Uterus (tissue), 3 donors: ENCODE measurements at regions not wholly inside any gene's neighbourhood (a gene's known extent, or its start where the extent isn't known, plus 50 kb on each side); places are given as distances from the start of the nearest gene placed in this dataset.

Source experiments
- DNase-seq, 2 donors: peaks; one replicate each; pipeline ENCODE4 v3.0.0-alpha.2; 2019 to 2020
- H3K27ac ChIP-seq, 2 donors: fragments of 200-600 bp; sonication (generic); 1 replicate in 1 of 2; 2 replicates in 1 of 2; pipeline ENCODE4 v1.5.1; 2016 to 2018
- H3K27me3 ChIP-seq, 2 donors: fragments of 200-600 bp; sonication (generic); one replicate each; pipeline ENCODE4 v1.5.1; 2018 to 2019; ENCODE audit warnings: control low read depth in 1 of 2
- H3K36me3 ChIP-seq, 2 donors: fragments of 200-600 bp; sonication (generic); one replicate each; pipeline ENCODE4 v1.5.1; 2019; ENCODE audit warnings: control low read depth in 1 of 2
- H3K4me1 ChIP-seq, 2 donors: fragments of 200-600 bp; sonication (generic); one replicate each; pipeline ENCODE4 v1.5.1; 2018 to 2019; ENCODE audit warnings: control low read depth in 1 of 2
- H3K4me3 ChIP-seq, 2 donors: fragments of 200-600 bp; sonication (generic); 1 replicate in 1 of 2; 2 replicates in 1 of 2; pipeline ENCODE4 v1.5.1; 2018 to 2019; ENCODE audit warnings: mild to moderate bottlenecking in 1 of 2
- H3K9me3 ChIP-seq, 2 donors: fragments of 200-600 bp; sonication (generic); one replicate each; pipeline ENCODE4 v1.5.1; 2019; ENCODE audit warnings: control low read depth in 1 of 2
- CTCF ChIP-seq, 4 experiments: fragments of 200-600 bp in 2 of 4; fragments of 450-650 bp in 2 of 4; sonication (generic) in 2 of 4; IDR thresholded peaks; one replicate each; pipeline ENCODE4 v1.5.1; 2016 to 2019; ENCODE audit warnings: antibody characterized with exemption in 4 of 4, mild to moderate bottlenecking in 2 of 4, moderate library complexity in 1 of 4
- POLR2A ChIP-seq, 2 donors: fragments of 450-650 bp; IDR thresholded peaks; one replicate each; pipeline ENCODE4 v1.6.1; 2016; ENCODE audit warnings: antibody characterized with exemption in 2 of 2, mild to moderate bottlenecking in 1 of 2, moderate library complexity in 1 of 2
- intact Hi-C: fragments of 100-400 bp; cut with DNase I; formaldehyde crosslinking; loops from one replicate; pipeline ENCODE4 v1.15.1; 2023; ENCODE audit warnings: low total_unique reads
- donor health status: DM: yes; HTN: yes; CAD: no.

DNA sequence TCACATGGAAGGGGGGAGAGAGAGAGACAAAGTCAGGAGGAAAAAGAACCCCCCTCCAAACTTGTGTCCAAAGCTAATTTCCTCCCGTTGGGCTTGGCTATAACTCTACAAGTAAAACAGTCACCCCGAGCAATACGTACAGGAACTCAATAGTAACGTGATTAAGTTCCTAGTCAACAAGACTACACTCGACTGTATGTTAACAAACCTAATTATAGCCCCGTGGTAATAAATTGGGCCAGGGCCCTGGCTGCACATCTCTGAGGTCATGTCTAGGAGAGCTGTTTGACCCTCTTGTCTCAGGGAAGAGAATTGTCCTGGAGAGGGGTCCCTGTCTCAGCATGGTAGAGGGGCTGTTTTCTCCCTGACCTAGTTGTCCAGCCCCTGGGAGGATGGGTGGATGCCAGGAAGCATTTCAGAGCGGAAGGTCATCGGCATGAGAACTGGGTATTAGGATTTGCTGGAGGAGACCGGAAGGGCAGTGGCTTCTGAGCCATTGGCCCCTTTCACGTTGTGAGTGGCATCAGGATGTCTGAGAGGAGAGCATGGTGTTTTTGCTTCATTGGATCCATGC, 60.2 kb upstream of the COMTD1 start:
- intact Hi-C loops, result no loop called here

DNA sequence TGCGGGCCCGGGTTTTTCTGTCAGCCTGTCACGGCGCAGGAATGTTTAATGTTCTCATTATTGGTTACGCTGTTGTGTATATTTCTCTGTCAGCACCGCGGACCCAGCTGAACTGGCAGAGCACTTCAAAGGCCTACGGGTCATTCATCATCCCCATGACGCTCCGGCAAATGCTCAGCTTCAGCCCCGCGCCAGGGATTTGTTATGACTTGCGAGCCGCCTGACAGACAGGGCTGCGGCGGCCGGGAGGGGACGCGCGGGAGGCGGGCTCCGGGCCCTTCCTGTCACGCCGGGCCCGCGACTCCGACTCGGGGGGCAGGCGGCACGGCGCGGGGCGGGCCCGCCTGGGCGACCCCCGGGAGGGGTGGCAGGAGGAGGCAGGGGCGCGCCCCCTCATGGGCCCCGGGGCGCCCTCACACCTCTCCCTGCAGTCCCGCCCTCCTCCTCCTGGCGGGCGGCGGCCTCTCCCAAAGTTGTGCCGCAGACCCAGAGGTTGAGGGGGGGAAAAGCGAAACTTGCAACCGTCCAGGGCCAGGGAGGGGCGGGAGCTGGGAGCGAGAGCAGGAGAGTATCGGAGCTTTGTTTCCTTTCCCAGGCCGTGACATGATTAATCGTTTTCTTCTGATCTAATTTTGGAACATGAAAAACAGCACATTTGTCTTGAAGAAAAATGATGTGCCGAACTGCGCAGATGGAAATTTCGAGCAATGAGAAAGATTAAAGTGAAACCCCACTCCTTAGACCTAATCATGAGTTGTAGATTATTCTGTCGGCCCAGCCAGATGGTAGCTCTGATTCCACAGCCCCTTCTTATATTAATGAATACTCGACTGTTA, 59.3 kb upstream of the COMTD1 start:
- H3K4me3 ChIP-seq, result peak overlapping the region; percentile 39 to 51
- TF ChIP-seq CTCF (IDR thresholded peaks at IDR 0.05) (peak in 3 of 4 experiments; percentile 9 to 64 (median 43)), POLR2A (IDR thresholded peaks at IDR 0.05) (peak in 1 of 2 donors; percentile 52)
- H3K36me3 ChIP-seq, result no peaks in the 10 kb centered on the region
- H3K4me1 ChIP-seq, result peaks cover 0 to 7% of the 10 kb centered on the region in 2 donors
- no peaks in the 10 kb centered on the region for H3K27me3 ChIP-seq
- H3K9me3 ChIP-seq, result peaks cover 0 to 6% of the 10 kb centered on the region in 2 donors
- peak overlapping the region; percentile 93 to 97 for H3K27ac ChIP-seq
- intact Hi-C loops, result no loop called here
- peak; percentile 89 to 91 for DNase-seq

More for the DNA sequence above, 60.2 kb upstream of the COMTD1 start:
- peak overlapping the region; percentile 93 to 97 for H3K27ac ChIP-seq
- peaks cover 0 to 7% of the 10 kb centered on the region in 2 donors for H3K4me1 ChIP-seq
- TF ChIP-seq CTCF (IDR thresholded peaks at IDR 0.05) (no peak), POLR2A (IDR thresholded peaks at IDR 0.05) (no peak)
- H3K27me3 ChIP-seq, result no peaks in the 10 kb centered on the region
- peak overlapping the region; percentile 39 to 51 for H3K4me3 ChIP-seq
- peak; percentile 36 to 46 for DNase-seq
- no peaks in the 10 kb centered on the region for H3K36me3 ChIP-seq
- H3K9me3 ChIP-seq, result peaks cover 0 to 6% of the 10 kb centered on the region in 2 donors

- H3K27ac ChIP-seq, result peak overlapping the region; percentile 93 to 97
- H3K4me1 ChIP-seq, result peaks cover 0 to 7% of the 10 kb centered on the region in 2 donors
- intact Hi-C loops, result no loop called here
- no peak for TF ChIP-seq POLR2A (IDR thresholded peaks at IDR 0.05)
- no peak for TF ChIP-seq CTCF (IDR thresholded peaks at IDR 0.05)
- no peaks in the 10 kb centered on the region for H3K36me3 ChIP-seq
- DNase-seq, result no peak
- peak overlapping the region; percentile 39 to 51 for H3K4me3 ChIP-seq
- H3K9me3 ChIP-seq, result peaks cover 0 to 1% of the 10 kb centered on the region in 2 donors
- H3K27me3 ChIP-seq, result no peaks in the 10 kb centered on the region
Observed at GRCh38 chr10:75294518-75294865, 58.7 kb upstream of the COMTD1 start.

- peak; percentile 31 to 35 for DNase-seq
- H3K4me1 ChIP-seq, result peaks cover 0 to 7% of the 10 kb centered on the region in 2 donors
- intact Hi-C loops, result no loop called here
- H3K9me3 ChIP-seq, result no peaks in the 10 kb centered on the region
- no peak for TF ChIP-seq POLR2A (IDR thresholded peaks at IDR 0.05)
- no peak for TF ChIP-seq CTCF (IDR thresholded peaks at IDR 0.05)
- H3K27ac ChIP-seq, result peak overlapping the region; percentile 93 to 97
- H3K27me3 ChIP-seq, result no peaks in the 10 kb centered on the region
- no peaks in the 10 kb centered on the region for H3K36me3 ChIP-seq
- H3K4me3 ChIP-seq, result no peak overlapping the region
Observed at GRCh38 chr10:75294031-75294437, 58.3 kb upstream of the COMTD1 start.

DNA sequence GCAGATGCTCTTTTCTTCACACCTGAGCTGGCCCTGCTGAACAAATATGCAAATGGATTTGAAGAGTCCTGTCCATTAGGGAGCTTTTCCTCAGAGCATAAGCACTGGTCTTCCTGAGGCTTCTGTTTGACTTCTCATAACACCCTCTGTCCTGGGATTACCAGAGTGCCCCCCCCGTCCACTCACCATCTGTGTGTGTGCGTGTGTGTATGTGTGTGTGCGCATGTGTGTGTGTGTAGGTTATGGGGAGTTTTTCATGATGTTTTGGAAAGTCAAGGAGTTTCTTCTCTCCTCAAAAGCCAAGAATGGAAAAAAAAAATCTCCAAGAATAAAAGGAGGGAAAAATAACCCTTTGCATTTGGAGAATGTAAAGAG, 57.7 kb upstream of the COMTD1 start:
- H3K36me3 ChIP-seq, result no peaks in the 10 kb centered on the region
- TF ChIP-seq POLR2A (IDR thresholded peaks at IDR 0.05) (no peak), CTCF (IDR thresholded peaks at IDR 0.05) (no peak)
- no peak overlapping the region for H3K4me3 ChIP-seq
- peak overlapping the region; percentile 93 to 97 for H3K27ac ChIP-seq
- intact Hi-C loops, result no loop called here
- H3K27me3 ChIP-seq, result no peaks in the 10 kb centered on the region
- peak in 1 of 2 donors; percentile 36 for DNase-seq
- H3K4me1 ChIP-seq, result peaks cover 0 to 7% of the 10 kb centered on the region in 2 donors
- no peaks in the 10 kb centered on the region for H3K9me3 ChIP-seq
